HL-60 (cell line): ENCODE measurements at regions not wholly inside any gene's neighbourhood (a gene's known extent, or its start where the extent isn't known, plus 50 kb on each side); places are given as distances from the start of the nearest gene placed in this dataset.

Experiments
- POLR2AphosphoS5 ChIP-seq: IDR thresholded peaks from 2 replicates; pipeline ENCODE4 v1.6.1; 2012; ENCODE audit warnings: low read depth
- SPI1 ChIP-seq: IDR thresholded peaks from 2 replicates; pipeline ENCODE4 v1.6.1; 2012; ENCODE audit warnings: low read depth, mild to moderate bottlenecking, borderline replicate concordance
- TF ChIP-seq, protein P1 (sequence below): IDR thresholded peaks from one replicate; pipeline ENCODE4 v1.5.1; 2011; ENCODE audit warnings: low read length, control low read depth, inconsistent platforms; ENCODE audit not compliant: insufficient read depth
- TF ChIP-seq, protein P2 (sequence below): IDR thresholded peaks from 2 replicates; pipeline ENCODE4 v1.6.1; 2012; ENCODE audit warnings: low read depth; ENCODE audit not compliant: insufficient replicate concordance

DNA sequence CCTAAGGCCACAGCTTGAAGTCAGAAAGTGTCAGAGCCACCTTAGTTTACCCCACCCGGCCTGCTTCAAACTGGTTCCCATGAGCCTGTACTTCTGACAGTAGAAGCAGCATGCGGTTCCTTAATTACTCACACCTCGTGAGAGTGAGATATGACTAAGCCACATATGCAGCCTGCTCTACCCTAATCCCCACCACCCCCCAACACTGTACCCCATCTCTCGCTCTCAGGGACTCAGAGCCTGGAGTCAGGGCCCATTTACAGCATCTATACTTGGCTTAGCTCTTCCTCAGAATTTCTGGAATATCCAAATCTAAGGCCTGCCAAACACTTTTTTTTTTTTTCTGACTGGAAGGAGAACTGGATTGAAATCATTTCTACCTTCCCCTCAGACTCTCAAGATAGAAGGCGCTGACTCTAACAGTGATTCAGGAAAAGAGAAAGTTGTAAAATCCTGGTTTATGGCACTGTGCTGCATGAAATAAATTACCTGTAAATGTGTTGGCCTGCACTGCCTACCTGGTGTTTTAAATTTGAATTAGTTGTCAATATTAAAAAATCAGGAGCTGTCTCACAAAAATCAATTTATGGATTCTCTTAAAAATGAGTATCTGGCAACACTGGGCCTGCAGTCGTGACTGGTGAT is 360.0 kb downstream of the RND3 start:
- TF ChIP-seq, protein P1, sequence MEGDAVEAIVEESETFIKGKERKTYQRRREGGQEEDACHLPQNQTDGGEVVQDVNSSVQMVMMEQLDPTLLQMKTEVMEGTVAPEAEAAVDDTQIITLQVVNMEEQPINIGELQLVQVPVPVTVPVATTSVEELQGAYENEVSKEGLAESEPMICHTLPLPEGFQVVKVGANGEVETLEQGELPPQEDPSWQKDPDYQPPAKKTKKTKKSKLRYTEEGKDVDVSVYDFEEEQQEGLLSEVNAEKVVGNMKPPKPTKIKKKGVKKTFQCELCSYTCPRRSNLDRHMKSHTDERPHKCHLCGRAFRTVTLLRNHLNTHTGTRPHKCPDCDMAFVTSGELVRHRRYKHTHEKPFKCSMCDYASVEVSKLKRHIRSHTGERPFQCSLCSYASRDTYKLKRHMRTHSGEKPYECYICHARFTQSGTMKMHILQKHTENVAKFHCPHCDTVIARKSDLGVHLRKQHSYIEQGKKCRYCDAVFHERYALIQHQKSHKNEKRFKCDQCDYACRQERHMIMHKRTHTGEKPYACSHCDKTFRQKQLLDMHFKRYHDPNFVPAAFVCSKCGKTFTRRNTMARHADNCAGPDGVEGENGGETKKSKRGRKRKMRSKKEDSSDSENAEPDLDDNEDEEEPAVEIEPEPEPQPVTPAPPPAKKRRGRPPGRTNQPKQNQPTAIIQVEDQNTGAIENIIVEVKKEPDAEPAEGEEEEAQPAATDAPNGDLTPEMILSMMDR = no peak
- TF ChIP-seq, protein P2, sequence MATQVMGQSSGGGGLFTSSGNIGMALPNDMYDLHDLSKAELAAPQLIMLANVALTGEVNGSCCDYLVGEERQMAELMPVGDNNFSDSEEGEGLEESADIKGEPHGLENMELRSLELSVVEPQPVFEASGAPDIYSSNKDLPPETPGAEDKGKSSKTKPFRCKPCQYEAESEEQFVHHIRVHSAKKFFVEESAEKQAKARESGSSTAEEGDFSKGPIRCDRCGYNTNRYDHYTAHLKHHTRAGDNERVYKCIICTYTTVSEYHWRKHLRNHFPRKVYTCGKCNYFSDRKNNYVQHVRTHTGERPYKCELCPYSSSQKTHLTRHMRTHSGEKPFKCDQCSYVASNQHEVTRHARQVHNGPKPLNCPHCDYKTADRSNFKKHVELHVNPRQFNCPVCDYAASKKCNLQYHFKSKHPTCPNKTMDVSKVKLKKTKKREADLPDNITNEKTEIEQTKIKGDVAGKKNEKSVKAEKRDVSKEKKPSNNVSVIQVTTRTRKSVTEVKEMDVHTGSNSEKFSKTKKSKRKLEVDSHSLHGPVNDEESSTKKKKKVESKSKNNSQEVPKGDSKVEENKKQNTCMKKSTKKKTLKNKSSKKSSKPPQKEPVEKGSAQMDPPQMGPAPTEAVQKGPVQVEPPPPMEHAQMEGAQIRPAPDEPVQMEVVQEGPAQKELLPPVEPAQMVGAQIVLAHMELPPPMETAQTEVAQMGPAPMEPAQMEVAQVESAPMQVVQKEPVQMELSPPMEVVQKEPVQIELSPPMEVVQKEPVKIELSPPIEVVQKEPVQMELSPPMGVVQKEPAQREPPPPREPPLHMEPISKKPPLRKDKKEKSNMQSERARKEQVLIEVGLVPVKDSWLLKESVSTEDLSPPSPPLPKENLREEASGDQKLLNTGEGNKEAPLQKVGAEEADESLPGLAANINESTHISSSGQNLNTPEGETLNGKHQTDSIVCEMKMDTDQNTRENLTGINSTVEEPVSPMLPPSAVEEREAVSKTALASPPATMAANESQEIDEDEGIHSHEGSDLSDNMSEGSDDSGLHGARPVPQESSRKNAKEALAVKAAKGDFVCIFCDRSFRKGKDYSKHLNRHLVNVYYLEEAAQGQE = no peak
- TF ChIP-seq SPI1 = no peak
- TF ChIP-seq POLR2AphosphoS5 = no peak
